ENCODE measurements at regions not wholly inside any gene's neighbourhood (a gene's known extent, or its start where the extent isn't known, plus 50 kb on each side); places are given as distances from the start of the nearest gene placed in this dataset.

DNA sequence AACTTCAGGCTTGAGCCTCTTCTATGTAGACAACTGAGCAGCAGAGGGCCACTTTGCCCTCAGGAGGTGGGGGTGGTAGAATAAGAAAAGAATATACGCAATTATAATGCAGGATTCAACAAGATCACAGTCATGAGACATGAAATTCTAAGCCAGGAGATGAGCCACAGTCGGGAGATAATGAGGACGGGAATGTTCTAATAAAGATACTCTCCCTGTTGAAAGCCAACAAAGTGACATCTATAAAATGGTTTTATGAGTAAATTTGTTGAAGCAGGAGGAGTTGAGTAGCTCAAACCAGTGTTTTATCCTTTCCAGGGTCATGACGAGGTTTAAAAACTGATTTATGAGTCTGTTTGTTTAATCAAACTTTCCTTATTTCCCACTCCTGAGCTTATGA lies 152.0 kb upstream of the SERP2 start:
- no peak overlapping the region for H3K27ac ChIP-seq

DNA sequence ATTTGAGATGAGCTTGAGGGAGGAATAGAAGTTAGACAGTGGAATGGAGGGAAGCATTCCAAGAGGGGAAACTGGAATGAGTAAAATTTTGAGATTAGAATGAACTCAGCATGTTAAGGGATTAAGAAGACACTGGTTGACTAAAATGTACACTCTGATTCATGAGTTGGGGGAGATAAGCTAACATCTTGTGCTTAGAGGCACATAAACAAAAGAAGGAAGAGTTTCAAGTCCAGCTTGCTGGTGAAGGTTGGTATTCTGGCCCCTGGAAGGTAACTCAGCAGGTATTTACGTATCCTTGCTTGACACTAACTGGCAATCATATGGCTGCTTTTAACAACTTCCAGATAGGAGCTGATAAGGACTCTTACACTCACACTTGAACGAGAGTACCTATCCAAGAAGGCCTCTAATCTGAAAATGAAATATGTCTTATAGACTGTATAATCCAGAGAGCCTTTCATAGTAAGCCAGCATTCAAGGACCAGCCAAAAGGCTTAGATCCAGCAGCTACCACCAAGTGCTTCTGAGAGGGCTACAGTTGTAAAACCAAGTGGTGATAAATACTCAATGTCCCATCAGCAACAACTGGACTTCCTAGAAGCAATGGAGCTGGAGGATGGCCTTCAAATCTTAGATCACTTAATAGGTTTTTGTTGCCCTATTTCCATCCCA lies 149.7 kb upstream of the SERP2 start:
- Histone ChIP-seq H3K79me2 (ENCODE audit: insufficient read depth) (no peaks in the 10 kb centered on the region), H3K36me3 (ENCODE audit: low read depth) (no peaks in the 10 kb centered on the region), H3K4me1 (ENCODE audit: insufficient read depth) (no peaks in the 10 kb centered on the region), H2AFZ (no peak overlapping the region), H4K20me1 (ENCODE audit: insufficient read depth) (no peaks in the 10 kb centered on the region), H3K27ac (no peak overlapping the region), H3K9me3 (ENCODE audit: low read depth) (no peaks in the 10 kb centered on the region), H3K4me3 (no peak overlapping the region), H3K9ac (no peak overlapping the region), H3K27me3 (replicated peaks; ENCODE audit: insufficient read depth) (no peaks in the 10 kb centered on the region), H3K4me2 (ENCODE audit: unreplicated experiment) (no peak overlapping the region), H3F3A (ENCODE audit: insufficient read depth) (0 out of 2 replicates have a peak, but pooled peaks cover 3% of the 10 kb centered on the region), H3K9me2 (ENCODE audit: insufficient read depth) (no peaks in the 10 kb centered on the region)
- TF ChIP-seq EZH2 (IDR thresholded peaks at IDR 0.05; ENCODE audit: insufficient read depth, poor library complexity, severe bottlenecking) = no peak
- no peak for TF ChIP-seq EZH2phosphoT487 (IDR thresholded peaks at IDR 0.05; ENCODE audit: insufficient read depth, low read depth)
- DNase-seq = no peak
- 45 to 57% methylated on average over 2 of the region's 2 CpGs for WGBS, 2 experiments (ENCODE audit: low coverage in 1 of 2, low lambda C conversion rate in 2 of 2, missing lambda C conversion rate in 2 of 2)
- in situ Hi-C loops (cut with MboI) = no loop called here

More for the DNA sequence above, 152.0 kb upstream of the SERP2 start:
- DNase-seq = no peak
- Histone ChIP-seq H3K36me3 (ENCODE audit: low read depth) (no peaks in the 10 kb centered on the region), H3K4me1 (ENCODE audit: insufficient read depth) (no peaks in the 10 kb centered on the region), H2AFZ (no peak overlapping the region), H4K20me1 (ENCODE audit: insufficient read depth) (no peaks in the 10 kb centered on the region), H3K4me2 (ENCODE audit: unreplicated experiment) (no peak overlapping the region), H3K79me2 (ENCODE audit: insufficient read depth) (no peaks in the 10 kb centered on the region), H3K9ac (no peak overlapping the region), H3K4me3 (no peak overlapping the region), H3K27me3 (replicated peaks; ENCODE audit: insufficient read depth) (no peaks in the 10 kb centered on the region), H3K9me2 (ENCODE audit: insufficient read depth) (no peaks in the 10 kb centered on the region), H3K9me3 (ENCODE audit: low read depth) (no peaks in the 10 kb centered on the region), H3F3A (ENCODE audit: insufficient read depth) (0 out of 2 replicates have a peak, but pooled peaks cover 3% of the 10 kb centered on the region)
- WGBS, 2 experiments (ENCODE audit: low coverage in 1 of 2, low lambda C conversion rate in 2 of 2, missing lambda C conversion rate in 2 of 2) = 17 to 31% methylated on average over 4 of the region's 4 CpGs
- in situ Hi-C loops (cut with MboI) = no loop called here
- TF ChIP-seq EZH2 (IDR thresholded peaks at IDR 0.05; ENCODE audit: insufficient read depth, poor library complexity, severe bottlenecking) (no peak), EZH2phosphoT487 (IDR thresholded peaks at IDR 0.05; ENCODE audit: insufficient read depth, low read depth) (no peak)

DNA sequence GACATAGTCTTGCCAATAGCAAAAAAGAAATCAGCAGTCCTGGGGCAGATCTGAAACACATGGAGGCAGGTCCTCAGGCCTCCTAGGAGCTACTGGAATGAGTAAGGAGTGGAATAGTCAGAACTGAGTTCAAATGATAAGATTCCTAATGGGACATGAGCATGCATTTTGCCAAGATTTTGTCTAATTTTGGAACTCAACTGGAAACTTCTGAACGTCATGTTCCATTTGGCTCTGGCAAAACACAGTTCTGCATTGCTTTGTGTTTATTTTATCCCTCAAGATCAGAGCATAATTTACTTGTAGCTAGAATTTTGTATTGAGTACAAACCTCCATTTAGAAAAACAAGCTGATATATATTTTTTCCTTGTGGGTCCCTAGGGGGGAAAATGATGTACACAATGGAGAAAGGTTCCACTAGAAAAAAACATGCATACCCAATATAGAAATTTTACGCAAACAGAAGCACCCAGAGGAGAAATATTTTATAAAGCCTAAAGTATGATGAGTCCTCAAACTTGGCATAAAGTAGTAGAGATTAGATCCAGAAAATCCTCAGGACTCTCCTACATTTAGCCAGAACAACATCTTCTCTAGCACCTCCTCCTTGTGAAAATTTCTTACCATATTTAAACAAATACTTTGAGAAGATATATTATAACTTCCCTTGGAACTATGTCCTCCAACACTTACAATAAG lies 149.0 kb upstream of the SERP2 start:
- in situ Hi-C loops (cut with MboI) = no loop called here
- Histone ChIP-seq H3K27ac (no peak overlapping the region), H3K9me2 (ENCODE audit: insufficient read depth) (no peaks in the 10 kb centered on the region), H3K4me2 (ENCODE audit: unreplicated experiment) (no peak overlapping the region), H3K27me3 (replicated peaks; ENCODE audit: insufficient read depth) (no peaks in the 10 kb centered on the region), H3F3A (ENCODE audit: insufficient read depth) (0 out of 2 replicates have a peak, but pooled peaks cover under 1% of the 10 kb centered on the region), H3K36me3 (ENCODE audit: low read depth) (no peaks in the 10 kb centered on the region), H2AFZ (no peak overlapping the region), H3K4me3 (no peak overlapping the region), H4K20me1 (ENCODE audit: insufficient read depth) (no peaks in the 10 kb centered on the region), H3K9ac (no peak overlapping the region), H3K79me2 (ENCODE audit: insufficient read depth) (no peaks in the 10 kb centered on the region), H3K9me3 (ENCODE audit: low read depth) (no peaks in the 10 kb centered on the region), H3K4me1 (ENCODE audit: insufficient read depth) (no peaks in the 10 kb centered on the region)
- TF ChIP-seq EZH2phosphoT487 (IDR thresholded peaks at IDR 0.05; ENCODE audit: insufficient read depth, low read depth) = no peak
- no peak for DNase-seq
- 39 to 47% methylated on average over 2 of the region's 2 CpGs for WGBS, 2 experiments (ENCODE audit: low coverage in 1 of 2, low lambda C conversion rate in 2 of 2, missing lambda C conversion rate in 2 of 2)

DNA sequence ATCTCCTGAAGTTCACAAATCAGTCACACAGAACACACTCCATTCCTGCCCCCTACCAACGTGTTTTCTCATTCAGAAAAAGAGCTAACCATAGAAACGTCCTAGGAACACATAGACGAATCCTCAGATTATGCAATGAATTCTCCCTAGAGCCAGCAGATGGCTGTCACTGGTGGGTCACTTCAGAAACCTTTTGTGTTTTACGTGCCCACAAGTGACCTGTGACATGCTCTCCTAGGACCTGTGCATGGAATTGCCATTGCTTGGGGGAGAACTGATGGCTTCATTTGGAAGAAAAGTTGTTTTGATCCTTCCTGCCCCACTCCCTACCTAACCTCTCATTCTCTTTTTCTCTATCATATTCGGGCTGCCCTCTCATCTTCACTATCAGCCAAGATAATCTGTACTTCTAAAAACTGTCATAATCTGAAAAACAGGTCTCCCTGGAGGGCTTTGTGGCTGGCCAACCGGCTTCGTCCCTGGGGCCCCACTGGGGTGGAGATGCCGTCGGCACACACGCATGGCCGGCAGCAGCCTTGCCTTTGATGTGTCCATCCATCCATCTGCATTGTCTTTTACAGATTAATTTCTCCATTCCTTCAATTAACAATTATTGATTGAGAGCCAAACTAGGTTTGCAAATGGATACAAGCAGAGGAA lies 144.1 kb upstream of the SERP2 start:
- H3K9me3 ChIP-seq (ENCODE audit: low read depth) = no peaks in the 10 kb centered on the region
- no peak overlapping the region for H3K9ac ChIP-seq
- no peak for TF ChIP-seq EZH2 (IDR thresholded peaks at IDR 0.05; ENCODE audit: insufficient read depth, poor library complexity, severe bottlenecking)
- no peak for TF ChIP-seq EZH2phosphoT487 (IDR thresholded peaks at IDR 0.05; ENCODE audit: insufficient read depth, low read depth)
- peaks cover 20% of the 10 kb centered on the region for H3K4me1 ChIP-seq (ENCODE audit: insufficient read depth)
- no peak for DNase-seq
- no peak overlapping the region for H3K27ac ChIP-seq
- no peaks in the 10 kb centered on the region for H4K20me1 ChIP-seq (ENCODE audit: insufficient read depth)
- H3K9me2 ChIP-seq (ENCODE audit: insufficient read depth) = no peaks in the 10 kb centered on the region
- H3K4me3 ChIP-seq = no peak overlapping the region
- in situ Hi-C loops (cut with MboI) = no loop called here
- no peaks in the 10 kb centered on the region for H3K27me3 ChIP-seq (replicated peaks; ENCODE audit: insufficient read depth)
- WGBS, 2 experiments (ENCODE audit: low coverage in 1 of 2, low lambda C conversion rate in 2 of 2, missing lambda C conversion rate in 2 of 2) = 74 to 78% methylated on average over 11 of the region's 11 CpGs
- no peak overlapping the region for H3K4me2 ChIP-seq (ENCODE audit: unreplicated experiment)
- H3K79me2 ChIP-seq (ENCODE audit: insufficient read depth) = no peaks in the 10 kb centered on the region
- peaks cover 6% of the 10 kb centered on the region; the same call in 1 of the 2 replicates for H3F3A ChIP-seq (ENCODE audit: insufficient read depth)
- no peak overlapping the region for H2AFZ ChIP-seq
- no peaks in the 10 kb centered on the region for H3K36me3 ChIP-seq (ENCODE audit: low read depth)

All from GM23248 (cell line).